Kidney capillary endothelial cell (primary cell): ENCODE measurements at regions not wholly inside any gene's neighbourhood (a gene's known extent, or its start where the extent isn't known, plus 50 kb on each side); places are given as distances from the start of the nearest gene placed in this dataset.

Source experiments
- DNase-seq: peaks from one replicate; pipeline ENCODE4 v3.0.0-alpha.2; 2018; ENCODE audit warnings: low spot score

- DNase-seq, result no peak
These were observed 192.2 kb upstream of the C14orf180 start for GRCh38 chr14:104387022-104388010.

- DNase-seq, result no peak
These were observed 191.5 kb upstream of the C14orf180 start for GRCh38 chr14:104388011-104388521.

- no peak for DNase-seq
These were observed 190.8 kb upstream of the C14orf180 start for GRCh38 chr14:104388541-104389325.

- DNase-seq, result no peak
These were observed 190.0 kb upstream of the C14orf180 start for GRCh38 chr14:104389326-104390220.

- DNase-seq, result no peak
These were observed 189.2 kb upstream of the C14orf180 start for GRCh38 chr14:104390221-104390931.

GRCh38 chr14:104390941-104391901 is 188.3 kb upstream of the C14orf180 start:
- no peak for DNase-seq

GRCh38 chr14:104392001-104392395 is 187.6 kb upstream of the C14orf180 start:
- DNase-seq, result no peak

GRCh38 chr14:104392396-104393198 is 187.0 kb upstream of the C14orf180 start:
- no peak for DNase-seq

GRCh38 chr14:104393199-104393897 is 186.2 kb upstream of the C14orf180 start:
- DNase-seq, result no peak

- DNase-seq, result peak; percentile 46
These were observed 185.6 kb upstream of the C14orf180 start for GRCh38 chr14:104393898-104394381.

GRCh38 chr14:104394409-104394851 is 185.1 kb upstream of the C14orf180 start:
- no peak for DNase-seq

GRCh38 chr14:104395276-104395675 is 184.3 kb upstream of the C14orf180 start:
- no peak for DNase-seq

- no peak for DNase-seq
These were observed 183.5 kb upstream of the C14orf180 start for GRCh38 chr14:104395941-104396681.

GRCh38 chr14:104396682-104397470 is 182.7 kb upstream of the C14orf180 start:
- DNase-seq, result no peak

GRCh38 chr14:104397956-104398355 is 181.6 kb upstream of the C14orf180 start:
- DNase-seq, result no peak

GRCh38 chr14:104398656-104399055 is 180.9 kb upstream of the C14orf180 start:
- DNase-seq, result no peak
